Neuronal stem cell (in vitro differentiated cells): ENCODE measurements at regions not wholly inside any gene's neighbourhood (a gene's known extent, or its start where the extent isn't known, plus 50 kb on each side); places are given as distances from the start of the nearest gene placed in this dataset.

Experiments
- DNase-seq: peaks from one replicate; pipeline ENCODE4 v3.0.0-alpha.2; 2013; ENCODE audit warnings: low spot score
- H2AFZ ChIP-seq: one replicate; pipeline ENCODE4 v1.6.1; 2013; ENCODE audit warnings: mild to moderate bottlenecking, low read length, inconsistent platforms
- H2AK5ac ChIP-seq: 2 replicates; pipeline ENCODE4 v1.6.1; 2013; ENCODE audit warnings: low read depth, mild to moderate bottlenecking, inconsistent platforms, low read length, moderate library complexity, mixed read lengths
- H2BK120ac ChIP-seq: 2 replicates; pipeline ENCODE4 v1.6.1; 2013; ENCODE audit warnings: low read depth, mild to moderate bottlenecking, inconsistent platforms, low read length, moderate library complexity, mixed read lengths
- H2BK12ac ChIP-seq: one replicate; pipeline ENCODE4 v1.6.1; 2013; ENCODE audit warnings: low read length, inconsistent platforms
- H2BK15ac ChIP-seq: 2 replicates; pipeline ENCODE4 v1.6.1; 2013; ENCODE audit warnings: mild to moderate bottlenecking, low read length, inconsistent platforms, mixed read lengths
- H2BK5ac ChIP-seq: one replicate; pipeline ENCODE4 v1.6.1; 2013; ENCODE audit warnings: inconsistent platforms, mild to moderate bottlenecking, low read length, moderate library complexity
- H3K14ac ChIP-seq: one replicate; pipeline ENCODE4 v1.6.1; 2013; ENCODE audit warnings: low read length, inconsistent platforms
- H3K18ac ChIP-seq: 2 replicates; pipeline ENCODE4 v1.6.1; 2013; ENCODE audit warnings: low read length, inconsistent platforms
- H3K23ac ChIP-seq: 2 replicates; pipeline ENCODE4 v1.6.1; 2013; ENCODE audit warnings: low read depth, mild to moderate bottlenecking, mixed read lengths, low read length, inconsistent platforms; ENCODE audit not compliant: poor library complexity
- H3K27ac ChIP-seq: replicated peaks from 3 replicates; pipeline ENCODE4 v1.5.1; 2013; ENCODE audit warnings: low read length, inconsistent platforms
- H3K27me3 ChIP-seq, 3 experiments: 2 replicates each; pipeline ENCODE4 v1.6.1; 2013; ENCODE audit warnings: low read length in 3 of 3, mild to moderate bottlenecking in 2 of 3, inconsistent platforms in 1 of 3, low read depth in 1 of 3, mixed read lengths in 1 of 3, moderate library complexity in 1 of 3; ENCODE audit not compliant: control insufficient read depth in 3 of 3, insufficient read depth in 3 of 3
- H3K36me3 ChIP-seq, 2 donors: replicated peaks in 1 of 2; 2 replicates each; pipeline ENCODE4 v1.6.1; 2013; ENCODE audit warnings: low read length in 2 of 2; ENCODE audit not compliant: control insufficient read depth in 2 of 2, insufficient read depth in 2 of 2
- H3K4ac ChIP-seq: 2 replicates; pipeline ENCODE4 v1.6.1; 2013; ENCODE audit warnings: inconsistent platforms, mild to moderate bottlenecking, low read length, moderate library complexity
- H3K4me1 ChIP-seq, 2 donors: 1 replicate in 1 of 2; 2 replicates in 1 of 2; pipeline ENCODE4 v1.6.1; 2013; ENCODE audit warnings: low read length in 2 of 2, low read depth in 1 of 2; ENCODE audit not compliant: control insufficient read depth in 2 of 2, insufficient read depth in 1 of 2
- H3K4me2 ChIP-seq: one replicate; pipeline ENCODE4 v1.6.1; 2013; ENCODE audit warnings: mild to moderate bottlenecking, low read length, inconsistent platforms; ENCODE audit not compliant: insufficient read depth, poor library complexity, severe bottlenecking
- H3K4me3 ChIP-seq, 2 donors: 2 replicates each; pipeline ENCODE4 v1.5.1; 2013; ENCODE audit warnings: low read length in 2 of 2, mild to moderate bottlenecking in 2 of 2, inconsistent platforms in 1 of 2, moderate library complexity in 1 of 2
- H3K79me1 ChIP-seq: one replicate; pipeline ENCODE4 v1.6.1; 2013; ENCODE audit warnings: low read depth, mild to moderate bottlenecking, inconsistent platforms, low read length, moderate library complexity
- H3K9ac ChIP-seq: one replicate; pipeline ENCODE4 v1.6.1; 2013; ENCODE audit warnings: mild to moderate bottlenecking, low read depth, low read length, inconsistent platforms; ENCODE audit not compliant: poor library complexity
- H3K9me3 ChIP-seq, 2 donors: replicated peaks in 1 of 2; 2 replicates each; pipeline versions ENCODE3 to v1.6.1; 2013; ENCODE audit warnings: low read length in 2 of 2, mild to moderate bottlenecking in 2 of 2, inconsistent platforms in 1 of 2, low read depth in 1 of 2, mixed read lengths in 1 of 2, moderate library complexity in 1 of 2; ENCODE audit not compliant: control insufficient read depth in 2 of 2, insufficient read depth in 1 of 2
- H4K8ac ChIP-seq: one replicate; pipeline ENCODE4 v1.6.1; 2013; ENCODE audit warnings: low read depth, mild to moderate bottlenecking, inconsistent platforms, low read length, moderate library complexity
- H4K91ac ChIP-seq: one replicate; pipeline ENCODE4 v1.6.1; 2013; ENCODE audit warnings: low read length, low read depth, mild to moderate bottlenecking, inconsistent platforms; ENCODE audit not compliant: poor library complexity
- whole genome bisulfite sequencing, 2 donors: extraction: QIAGEN DNeasy Blood & Tissue Kit; methylation state at CpG; one replicate each; pipeline ENCODE4 v1.1.7; 2013; ENCODE audit warnings: missing lambda C conversion rate in 2 of 2, mixed read lengths in 1 of 2; ENCODE audit not compliant: insufficient read length in 2 of 2, insufficient replicate concordance in 1 of 2; ENCODE audit errors: extremely low coverage in 2 of 2; 5-methylcytosine and 5-hydroxymethylcytosine counted together

- no peak overlapping the region for H2BK15ac ChIP-seq
- no peak overlapping the region for H4K8ac ChIP-seq
- H2BK12ac ChIP-seq = no peak overlapping the region
- H3K27ac ChIP-seq = no peak overlapping the region
- H2AFZ ChIP-seq = no peak overlapping the region
- H3K4me2 ChIP-seq = no peak overlapping the region
- no peak overlapping the region for H2AK5ac ChIP-seq
- H3K9me3 ChIP-seq = no peaks in the 10 kb centered on the region
- H3K4ac ChIP-seq = no peak overlapping the region
- DNase-seq = no peak
- WGBS, 2 donors = no CpG with 5 or more reads among the region's 10 CpGs
- H3K9ac ChIP-seq = no peak overlapping the region
- H2BK120ac ChIP-seq = no peak overlapping the region
- no peaks in the 10 kb centered on the region for H3K36me3 ChIP-seq
- no peaks in the 10 kb centered on the region for H3K79me1 ChIP-seq
- H3K18ac ChIP-seq = no peak overlapping the region
- no peak overlapping the region for H3K14ac ChIP-seq
- H3K27me3 ChIP-seq = no peaks in the 10 kb centered on the region
- H3K23ac ChIP-seq = no peak overlapping the region
- no peak overlapping the region for H4K91ac ChIP-seq
- H2BK5ac ChIP-seq = no peak overlapping the region
- no peak overlapping the region for H3K4me3 ChIP-seq
- H3K4me1 ChIP-seq = no peaks in the 10 kb centered on the region
Measured at GRCh38 chr7:25584112-25584938, 356.0 kb upstream of the NPVF start.

- Histone ChIP-seq H3K18ac (no peak overlapping the region), H3K27me3 (no peaks in the 10 kb centered on the region), H3K4me3 (no peak overlapping the region), H3K14ac (no peak overlapping the region), H3K4ac (no peak overlapping the region), H3K23ac (no peak overlapping the region), H3K9me3 (peaks cover 0 to 2% of the 10 kb centered on the region in 2 donors), H2BK12ac (no peak overlapping the region), H3K9ac (no peak overlapping the region), H3K36me3 (no peaks in the 10 kb centered on the region), H3K4me1 (no peaks in the 10 kb centered on the region), H2BK15ac (no peak overlapping the region), H2BK5ac (no peak overlapping the region), H3K4me2 (no peak overlapping the region), H3K79me1 (no peaks in the 10 kb centered on the region), H2AFZ (peak overlapping the region; percentile 16), H4K8ac (no peak overlapping the region), H3K27ac (no peak overlapping the region), H4K91ac (no peak overlapping the region), H2BK120ac (no peak overlapping the region), H2AK5ac (no peak overlapping the region)
- DNase-seq = no peak
- WGBS, 2 donors = no CpG with 5 or more reads among the region's 5 CpGs
Measured at GRCh38 chr7:25586513-25586912, 358.2 kb upstream of the NPVF start.

GRCh38 chr7:25594122-25594521 lies 365.8 kb upstream of the NPVF start:
- Histone ChIP-seq H3K9me3 (peaks cover 2 to 11% of the 10 kb centered on the region in 2 donors), H2AFZ (no peak overlapping the region), H3K27me3 (no peaks in the 10 kb centered on the region), H3K9ac (no peak overlapping the region), H3K4me3 (no peak overlapping the region), H3K14ac (no peak overlapping the region), H4K91ac (no peak overlapping the region), H3K4ac (no peak overlapping the region), H2BK15ac (no peak overlapping the region), H4K8ac (no peak overlapping the region), H3K23ac (no peak overlapping the region), H3K36me3 (no peaks in the 10 kb centered on the region), H2BK12ac (no peak overlapping the region), H2AK5ac (no peak overlapping the region), H3K18ac (no peak overlapping the region), H3K4me1 (no peaks in the 10 kb centered on the region), H2BK120ac (no peak overlapping the region), H3K27ac (no peak overlapping the region), H3K79me1 (no peaks in the 10 kb centered on the region), H3K4me2 (no peak overlapping the region), H2BK5ac (no peak overlapping the region)
- no peak for DNase-seq
- no CpG with 5 or more reads among the region's 3 CpGs for WGBS, 2 donors

- no peak overlapping the region for H2AK5ac ChIP-seq
- H2BK12ac ChIP-seq = no peak overlapping the region
- H2BK15ac ChIP-seq = no peak overlapping the region
- peaks cover 2 to 11% of the 10 kb centered on the region in 2 donors for H3K9me3 ChIP-seq
- no peaks in the 10 kb centered on the region for H3K27me3 ChIP-seq
- H4K91ac ChIP-seq = no peak overlapping the region
- H3K4me3 ChIP-seq = no peak overlapping the region
- no peaks in the 10 kb centered on the region for H3K79me1 ChIP-seq
- no peak overlapping the region for H3K27ac ChIP-seq
- no peak overlapping the region for H2BK5ac ChIP-seq
- H3K14ac ChIP-seq = no peak overlapping the region
- H3K23ac ChIP-seq = no peak overlapping the region
- no peak overlapping the region for H3K9ac ChIP-seq
- no peak overlapping the region for H2BK120ac ChIP-seq
- no peaks in the 10 kb centered on the region for H3K4me1 ChIP-seq
- no peak for DNase-seq
- H3K18ac ChIP-seq = no peak overlapping the region
- no peak overlapping the region for H3K4me2 ChIP-seq
- no peak overlapping the region for H3K4ac ChIP-seq
- H2AFZ ChIP-seq = peak overlapping the region; percentile 5
- no peak overlapping the region for H4K8ac ChIP-seq
- WGBS, 2 donors = no CpG with 5 or more reads among the region's 2 CpGs
- H3K36me3 ChIP-seq = no peaks in the 10 kb centered on the region
Measured at GRCh38 chr7:25594728-25595127, 366.4 kb upstream of the NPVF start.
